ENCODE measurements at regions not wholly inside any gene's neighbourhood (a gene's known extent, or its start where the extent isn't known, plus 50 kb on each side); places are given as distances from the start of the nearest gene placed in this dataset.
"Not testable (repeated sequence)": the region's sequence is repeated elsewhere in the genome, so short reads cannot be mapped to it uniquely, and the experiment has no call there.

- DNase-seq (ENCODE audit: low read depth in 2 of 2): no peak
Measured at GRCh38 chr4:23097251-23097650, 404.5 kb downstream of the GBA3 start.

DNA sequence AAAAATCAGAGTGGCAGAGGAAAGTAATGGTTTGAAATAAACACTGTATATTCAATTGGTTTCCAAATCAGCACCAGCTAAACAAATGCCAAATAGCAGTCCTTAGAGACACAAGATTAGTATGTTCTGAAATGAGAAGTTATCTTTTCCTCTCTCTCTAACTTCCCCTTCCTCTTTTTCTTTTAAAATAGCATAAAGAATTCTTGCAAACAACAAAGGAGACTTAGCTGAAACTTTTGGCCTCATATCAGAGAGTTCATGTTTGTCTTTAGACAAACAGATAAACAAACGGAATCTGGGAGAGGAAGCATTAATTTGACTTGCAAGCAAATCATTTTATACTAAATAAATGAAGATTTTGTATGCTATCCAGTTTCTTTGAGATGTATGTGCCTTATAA is 399.0 kb downstream of the GBA3 start:
- DNase-seq (ENCODE audit: low read depth in 2 of 2): no peak

DNA sequence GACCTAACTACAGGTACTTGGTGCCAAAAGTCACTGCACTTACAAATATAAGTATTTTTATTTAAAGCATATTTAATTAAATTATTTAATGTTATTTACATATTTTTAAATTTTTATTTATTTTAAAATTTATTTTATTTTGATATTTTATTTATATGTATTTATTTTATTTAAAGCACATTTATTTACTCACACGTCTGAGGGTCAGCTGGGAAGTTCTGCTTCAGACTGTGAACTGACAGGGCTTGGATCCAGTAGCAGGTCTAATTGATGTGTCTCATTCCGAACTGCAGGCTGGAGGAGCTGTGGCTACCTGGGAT is 392.5 kb downstream of the GBA3 start:
- no peak for DNase-seq (ENCODE audit: low read depth in 2 of 2)

- no peak for DNase-seq (ENCODE audit: low read depth in 2 of 2)
Measured at GRCh38 chr4:23084559-23085248, 392.0 kb downstream of the GBA3 start.

DNA sequence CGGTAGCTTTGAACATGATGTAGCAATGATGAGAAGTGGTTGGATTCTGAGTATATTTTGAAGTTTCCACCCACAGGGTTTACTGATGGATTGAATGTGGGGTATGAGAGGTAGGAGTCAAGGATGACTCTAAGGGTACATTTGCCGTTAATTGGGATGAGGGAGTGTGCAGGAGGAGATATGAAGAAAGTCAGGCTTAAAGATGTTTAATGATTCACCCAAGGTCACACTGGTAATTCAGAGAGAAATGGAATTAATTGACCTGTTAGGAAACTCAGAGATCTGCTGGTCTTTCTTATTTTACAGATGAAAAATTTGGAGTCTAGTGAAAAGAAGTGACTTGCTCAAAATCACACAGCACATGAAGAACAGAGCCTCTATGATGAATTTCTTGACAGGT is 390.7 kb downstream of the GBA3 start:
- DNase-seq (ENCODE audit: low read depth in 2 of 2): no peak

- not testable (repeated sequence) for DNase-seq (ENCODE audit: low read depth in 2 of 2)
Measured at GRCh38 chr4:23080171-23080570, 387.4 kb downstream of the GBA3 start.

- no peak for DNase-seq (ENCODE audit: low read depth in 2 of 2)
Measured at GRCh38 chr4:23070848-23071570, 378.3 kb downstream of the GBA3 start.

DNA sequence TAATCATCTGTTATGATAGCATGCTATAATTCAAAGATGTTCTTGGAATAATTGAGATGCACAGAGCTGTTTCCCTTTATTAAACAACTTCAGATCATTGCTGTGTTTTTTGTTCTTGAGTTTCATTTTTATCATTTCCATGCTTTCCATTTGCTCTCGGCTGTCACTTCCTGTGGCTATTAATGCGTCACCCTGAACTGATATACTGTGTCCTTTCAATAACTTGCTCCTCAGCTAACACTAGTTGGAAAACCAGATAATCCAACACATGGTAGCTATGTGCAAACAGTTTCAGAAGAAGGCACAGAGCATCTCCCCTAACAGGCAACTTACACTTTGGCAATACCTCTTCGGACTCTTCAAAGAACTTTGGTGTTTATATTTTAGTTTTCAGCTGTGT is 376.0 kb downstream of the GBA3 start:
- DNase-seq (ENCODE audit: low read depth in 2 of 2): no peak

- DNase-seq (ENCODE audit: low read depth in 2 of 2): no peak
Measured at GRCh38 chr4:23068287-23068686, 375.6 kb downstream of the GBA3 start.

DNA sequence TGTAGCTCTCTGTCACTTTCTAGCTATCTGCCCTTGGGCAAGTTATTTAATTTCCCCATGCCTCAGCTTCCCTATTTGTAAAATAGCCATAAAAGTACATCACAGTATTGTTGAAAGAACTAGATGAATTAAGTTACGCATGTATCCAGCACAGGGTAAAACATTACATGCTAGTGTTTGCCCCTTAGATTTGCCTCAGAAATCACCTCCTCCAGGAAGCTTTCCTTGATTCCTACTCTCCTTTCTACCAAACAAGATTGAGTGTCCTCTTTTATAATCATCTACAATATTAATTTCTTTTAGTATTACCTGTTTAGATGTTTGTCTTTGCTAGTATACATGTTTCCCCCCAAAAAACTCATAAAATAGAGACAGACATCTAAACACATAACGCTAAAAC is 369.5 kb downstream of the GBA3 start:
- DNase-seq (ENCODE audit: low read depth in 2 of 2): no peak

GRCh38 chr4:23061431-23061830 is 368.7 kb downstream of the GBA3 start:
- DNase-seq (ENCODE audit: low read depth in 2 of 2): no peak

GRCh38 chr4:23060776-23061175 is 368.0 kb downstream of the GBA3 start:
- no peak for DNase-seq (ENCODE audit: low read depth in 2 of 2)

DNA sequence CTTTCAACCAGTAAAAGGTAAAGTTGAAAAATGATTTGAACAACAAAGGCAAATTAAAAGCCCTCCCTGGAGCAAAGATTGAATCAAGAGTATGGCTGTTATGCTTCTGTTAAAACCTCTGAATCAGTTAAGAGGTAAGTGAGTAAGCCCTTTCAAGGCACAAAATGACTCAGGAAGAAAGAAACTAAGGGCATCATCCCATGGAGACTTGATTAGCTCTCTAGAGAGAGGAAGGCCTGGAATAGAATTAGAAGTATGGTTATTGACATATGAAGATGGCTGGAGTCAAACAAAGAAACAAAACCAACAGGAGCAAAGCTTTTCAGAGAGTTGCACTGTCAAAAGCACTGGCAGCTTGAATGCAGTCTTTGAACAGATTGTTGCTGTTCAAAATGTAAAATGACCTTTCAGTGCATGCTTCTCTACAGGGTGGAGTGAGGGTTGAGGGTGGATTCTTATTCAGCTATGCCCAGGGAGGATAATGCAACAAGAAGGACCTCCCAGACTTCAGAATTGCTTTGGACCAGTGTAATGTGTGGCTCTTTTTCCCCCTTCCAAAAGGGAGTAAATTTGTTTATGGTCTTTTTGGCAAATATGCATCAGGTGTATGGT is 365.5 kb downstream of the GBA3 start:
- no peak for DNase-seq (ENCODE audit: low read depth in 2 of 2)

GRCh38 chr4:23041501-23041900 is 348.8 kb downstream of the GBA3 start:
- no peak for DNase-seq (ENCODE audit: low read depth in 2 of 2)

DNA sequence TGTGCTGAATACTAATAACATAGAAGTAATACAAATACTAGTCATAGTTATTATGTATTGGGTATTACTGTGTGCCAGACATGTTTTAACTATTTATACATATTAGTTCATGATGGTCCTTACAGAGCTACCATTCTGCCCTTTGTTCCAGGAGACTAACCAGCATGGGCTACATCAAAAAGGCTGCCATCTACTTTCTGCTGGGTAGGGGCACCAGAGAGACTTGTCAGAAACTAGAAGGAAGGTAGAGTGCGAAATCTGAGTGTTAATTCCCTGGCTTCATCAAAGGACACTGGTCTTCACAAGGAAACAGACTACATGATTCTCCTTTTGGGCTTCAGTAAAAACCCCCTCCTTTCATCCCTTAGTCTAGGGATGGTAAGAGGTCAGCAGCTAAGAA is 347.8 kb downstream of the GBA3 start:
- DNase-seq (ENCODE audit: low read depth in 2 of 2): no peak

GRCh38 chr4:23039818-23040217 is 347.1 kb downstream of the GBA3 start:
- no peak for DNase-seq (ENCODE audit: low read depth in 2 of 2)

GRCh38 chr4:23038626-23039491 is 346.1 kb downstream of the GBA3 start:
- no peak for DNase-seq (ENCODE audit: low read depth in 2 of 2)

DNA sequence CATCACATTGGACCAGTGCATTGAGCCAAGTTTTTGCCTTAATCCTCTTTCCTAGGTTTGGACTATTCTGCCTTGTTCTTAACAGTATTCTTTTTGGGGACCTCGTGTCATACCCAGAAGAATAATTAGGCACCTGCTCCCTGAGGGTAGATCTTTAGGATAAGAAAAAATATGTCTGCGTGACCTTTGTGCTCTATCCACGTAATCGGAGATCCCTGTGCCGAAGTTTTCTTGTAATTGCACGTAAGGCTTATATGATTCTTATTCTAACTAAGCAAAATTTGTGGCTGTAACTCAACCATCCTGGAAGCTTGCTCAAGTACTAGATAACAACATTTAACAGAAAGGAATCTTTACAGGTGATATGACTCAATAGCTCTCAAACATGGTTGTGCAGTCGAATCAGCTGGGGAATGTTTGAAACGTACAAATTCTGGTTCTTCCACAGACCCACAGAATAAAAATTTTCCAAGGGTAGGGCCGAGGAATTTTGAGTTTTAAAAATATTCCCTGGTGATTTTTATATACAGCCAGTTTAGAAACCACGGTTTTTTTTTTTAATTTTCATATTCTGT is 344.3 kb downstream of the GBA3 start:
- DNase-seq (ENCODE audit: low read depth in 2 of 2): no peak

DNA sequence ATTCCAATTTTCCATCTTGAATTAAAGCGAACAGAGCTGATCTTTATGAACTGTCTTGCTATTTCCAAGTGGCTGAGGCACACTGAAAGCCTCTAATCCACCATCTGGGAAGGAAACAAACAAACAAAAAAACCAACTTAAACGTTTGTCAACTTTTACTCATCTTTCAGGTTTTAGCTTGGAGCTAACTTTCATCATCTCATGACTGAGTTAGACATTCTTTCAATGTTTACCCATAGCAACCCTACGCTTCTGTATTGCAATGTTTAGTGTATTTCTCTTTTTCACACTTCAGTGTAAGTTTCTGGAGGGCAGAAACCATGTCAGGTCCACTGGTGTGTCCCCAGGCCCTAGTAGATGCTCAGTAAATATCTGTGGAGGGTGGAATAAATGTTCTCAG is 343.8 kb downstream of the GBA3 start:
- DNase-seq (ENCODE audit: low read depth in 2 of 2): no peak

- no peak for DNase-seq (ENCODE audit: low read depth in 2 of 2)
Measured at GRCh38 chr4:23035521-23036056, 342.9 kb downstream of the GBA3 start.

- DNase-seq (ENCODE audit: low read depth in 2 of 2): no peak
Measured at GRCh38 chr4:23034731-23035130, 342.0 kb downstream of the GBA3 start.

GRCh38 chr4:23033796-23034195 is 341.1 kb downstream of the GBA3 start:
- DNase-seq (ENCODE audit: low read depth in 2 of 2): no peak

Data from activated CD8-positive, alpha-beta memory T cell treated with anti-CD3 and anti-CD28 coated beads for 4 hours (primary cell).